ENCODE measurements at regions not wholly inside any gene's neighbourhood (a gene's known extent, or its start where the extent isn't known, plus 50 kb on each side); places are given as distances from the start of the nearest gene placed in this dataset.

- ChIA-PET POLR2A (no interaction called here), CTCF (no interaction called here)
These were observed 338.3 kb upstream of the NR3C2 start for GRCh38 chr4:148780426-148781005.

DNA sequence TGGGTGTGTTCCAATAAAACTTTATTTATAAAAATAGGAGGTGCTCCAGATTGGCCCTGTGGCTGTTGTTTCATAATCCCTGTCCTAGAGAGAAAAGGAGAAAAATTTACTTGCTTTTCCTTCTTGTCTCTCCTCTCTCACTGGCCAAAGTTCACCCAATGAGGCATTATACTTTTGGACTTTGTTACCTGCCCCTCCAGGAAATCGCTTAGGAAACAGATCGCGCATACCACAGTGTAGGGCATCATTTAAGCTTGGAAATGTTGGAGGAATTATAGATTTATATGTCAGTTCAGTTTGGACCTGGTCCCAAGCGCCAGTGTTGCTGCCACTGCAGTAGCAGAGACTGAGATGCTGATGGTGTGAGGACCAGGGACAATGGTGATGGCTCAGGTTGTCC lies 337.6 kb upstream of the NR3C2 start:
- CTCF ChIA-PET, result no interaction called here
- POLR2A ChIA-PET, result no interaction called here

GRCh38 chr4:148778980-148779675 lies 336.9 kb upstream of the NR3C2 start:
- ChIA-PET CTCF (no interaction called here), POLR2A (no interaction called here)

- POLR2A ChIA-PET, result no interaction called here
- CTCF ChIA-PET, result no interaction called here
These were observed 334.7 kb upstream of the NR3C2 start for GRCh38 chr4:148776941-148777340.

GRCh38 chr4:148774134-148774533 lies 331.9 kb upstream of the NR3C2 start:
- CTCF ChIA-PET, result no interaction called here
- POLR2A ChIA-PET, result no interaction called here

- POLR2A ChIA-PET, result no interaction called here
- CTCF ChIA-PET, result no interaction called here
These were observed 331.1 kb upstream of the NR3C2 start for GRCh38 chr4:148773313-148773712.

DNA sequence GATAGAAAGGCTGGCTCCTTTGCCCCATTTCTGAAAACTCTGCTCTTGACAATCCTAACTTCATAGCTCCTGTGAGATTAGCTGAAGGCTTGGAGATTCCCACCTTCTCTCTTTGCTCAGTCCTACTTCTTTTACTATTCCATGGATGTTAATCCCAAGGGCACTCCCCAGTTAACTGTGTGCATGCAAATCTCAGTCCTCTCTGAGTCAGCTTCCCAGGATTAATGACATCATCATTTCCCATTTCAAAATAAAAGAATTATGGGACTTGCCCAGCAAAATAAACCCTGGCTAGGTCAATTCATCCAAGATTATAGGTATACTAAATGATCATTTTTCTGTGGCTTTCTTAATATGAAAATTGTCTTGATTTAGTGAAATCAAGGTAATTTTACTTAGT lies 328.6 kb upstream of the NR3C2 start:
- CTCF ChIA-PET, result no interaction called here

GRCh38 chr4:148770377-148770776 lies 328.2 kb upstream of the NR3C2 start:
- CTCF ChIA-PET, result no interaction called here
- POLR2A ChIA-PET, result no interaction called here

More for the DNA sequence above, 328.6 kb upstream of the NR3C2 start:
- POLR2A ChIA-PET, result no interaction called here

- POLR2A ChIA-PET, result no interaction called here
- CTCF ChIA-PET, result no interaction called here
These were observed 322.5 kb upstream of the NR3C2 start for GRCh38 chr4:148764720-148765119.

GRCh38 chr4:148757171-148757570 lies 315.0 kb upstream of the NR3C2 start:
- CTCF ChIA-PET, result no interaction called here
- POLR2A ChIA-PET, result no interaction called here

GRCh38 chr4:148749403-148749802 lies 307.2 kb upstream of the NR3C2 start:
- CTCF ChIA-PET, result no interaction called here
- POLR2A ChIA-PET, result no interaction called here

DNA sequence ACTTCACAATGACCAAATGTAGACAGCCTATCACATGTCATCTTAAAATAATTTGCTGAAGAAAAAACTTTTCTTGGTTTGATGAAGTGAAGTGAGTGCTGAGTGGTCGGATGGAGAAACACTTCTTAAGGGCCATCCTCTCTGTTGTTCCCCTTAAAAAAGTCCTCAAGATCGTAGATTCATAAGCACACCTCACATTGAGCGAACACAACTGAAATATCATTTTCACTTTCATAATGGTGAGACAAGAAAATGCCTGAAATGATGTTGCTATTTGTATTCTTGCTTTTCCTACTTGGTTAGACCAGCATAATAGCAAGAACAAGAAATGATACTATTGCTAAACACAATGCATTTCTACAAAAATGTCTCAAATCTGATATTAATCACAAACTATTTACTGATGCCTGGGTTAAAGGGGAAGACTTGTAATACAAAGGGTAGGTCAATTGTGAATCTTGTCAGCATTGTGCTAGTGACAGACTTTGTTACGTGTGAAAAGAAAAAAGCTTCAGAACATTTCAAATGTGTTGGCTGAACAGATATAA lies 305.6 kb upstream of the NR3C2 start:
- ChIA-PET POLR2A (no interaction called here), CTCF (no interaction called here)

DNA sequence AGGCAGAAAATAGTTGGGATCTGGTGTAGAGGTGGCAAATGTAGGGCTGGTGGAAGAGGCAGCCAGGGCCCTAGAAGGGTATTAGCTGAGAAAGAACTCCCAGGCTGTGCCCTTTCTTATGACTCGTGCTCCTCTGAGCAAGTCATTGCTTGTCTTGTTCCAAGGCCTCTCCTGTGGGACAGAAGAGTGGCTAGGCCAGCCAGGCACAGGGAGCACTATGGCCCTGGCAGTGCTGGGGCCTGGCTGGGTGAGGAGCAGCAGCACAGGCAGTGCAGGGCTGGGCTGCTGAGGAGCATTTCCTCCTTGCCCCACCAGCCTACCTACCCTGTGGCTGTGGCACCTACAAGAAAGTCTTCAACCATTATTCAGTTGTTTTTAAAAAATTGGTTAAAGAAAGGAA lies 298.5 kb upstream of the NR3C2 start:
- ChIA-PET CTCF (no interaction called here), POLR2A (no interaction called here)

GRCh38 chr4:148737061-148737770 lies 295.0 kb upstream of the NR3C2 start:
- CTCF ChIA-PET, result no interaction called here
- POLR2A ChIA-PET, result no interaction called here

GRCh38 chr4:148735432-148736155 lies 293.4 kb upstream of the NR3C2 start:
- ChIA-PET POLR2A (no interaction called here), CTCF (no interaction called here)

GRCh38 chr4:148730766-148731165 lies 288.6 kb upstream of the NR3C2 start:
- ChIA-PET POLR2A (no interaction called here), CTCF (no interaction called here)

GRCh38 chr4:148730082-148730640 lies 287.9 kb upstream of the NR3C2 start:
- ChIA-PET CTCF (no interaction called here), POLR2A (no interaction called here)

DNA sequence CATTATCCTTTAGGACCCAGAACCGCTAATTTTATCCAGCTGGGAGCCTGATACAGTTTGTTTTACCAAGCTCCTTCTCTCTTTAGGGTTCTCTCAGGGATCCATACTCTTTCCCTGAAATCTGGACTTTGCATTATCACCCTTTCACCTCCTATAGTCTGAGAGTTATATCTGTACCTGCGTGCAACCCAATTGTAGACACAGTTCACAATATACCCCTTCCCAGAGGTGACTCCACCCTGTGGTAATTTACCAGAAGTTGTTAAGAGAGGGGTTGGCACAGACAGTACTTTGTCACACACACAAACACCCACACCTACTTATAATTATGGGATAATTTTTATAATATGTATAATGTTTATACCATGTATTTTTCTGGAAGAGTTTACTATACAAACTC lies 275.8 kb upstream of the NR3C2 start:
- ChIA-PET POLR2A (no interaction called here), CTCF (no interaction called here)

GRCh38 chr4:148716431-148717052 lies 274.3 kb upstream of the NR3C2 start:
- CTCF ChIA-PET, result no interaction called here
- POLR2A ChIA-PET, result no interaction called here

GRCh38 chr4:148704291-148704690 lies 262.1 kb upstream of the NR3C2 start:
- CTCF ChIA-PET, result interaction anchor here (0.6 kb wide), 1 partner anchor 8 kb away, joined by 3 read pairs; no protein-coding TSS in a partner anchor
- POLR2A ChIA-PET, result no interaction called here
